ENCODE measurements at regions not wholly inside any gene's neighbourhood (a gene's known extent, or its start where the extent isn't known, plus 50 kb on each side); places are given as distances from the start of the nearest gene placed in this dataset.

GRCh38 chr9:96067600-96067999, 192.1 kb downstream of the ERCC6L2 start:
- peak overlapping the region in 1 of 2 donors; percentile 73 for H3K27ac ChIP-seq
- TF ChIP-seq, protein P1, sequence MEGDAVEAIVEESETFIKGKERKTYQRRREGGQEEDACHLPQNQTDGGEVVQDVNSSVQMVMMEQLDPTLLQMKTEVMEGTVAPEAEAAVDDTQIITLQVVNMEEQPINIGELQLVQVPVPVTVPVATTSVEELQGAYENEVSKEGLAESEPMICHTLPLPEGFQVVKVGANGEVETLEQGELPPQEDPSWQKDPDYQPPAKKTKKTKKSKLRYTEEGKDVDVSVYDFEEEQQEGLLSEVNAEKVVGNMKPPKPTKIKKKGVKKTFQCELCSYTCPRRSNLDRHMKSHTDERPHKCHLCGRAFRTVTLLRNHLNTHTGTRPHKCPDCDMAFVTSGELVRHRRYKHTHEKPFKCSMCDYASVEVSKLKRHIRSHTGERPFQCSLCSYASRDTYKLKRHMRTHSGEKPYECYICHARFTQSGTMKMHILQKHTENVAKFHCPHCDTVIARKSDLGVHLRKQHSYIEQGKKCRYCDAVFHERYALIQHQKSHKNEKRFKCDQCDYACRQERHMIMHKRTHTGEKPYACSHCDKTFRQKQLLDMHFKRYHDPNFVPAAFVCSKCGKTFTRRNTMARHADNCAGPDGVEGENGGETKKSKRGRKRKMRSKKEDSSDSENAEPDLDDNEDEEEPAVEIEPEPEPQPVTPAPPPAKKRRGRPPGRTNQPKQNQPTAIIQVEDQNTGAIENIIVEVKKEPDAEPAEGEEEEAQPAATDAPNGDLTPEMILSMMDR (IDR thresholded peaks at IDR 0.05), result no peak
- H3K4me3 ChIP-seq, result no peak overlapping the region
- DNase-seq (ENCODE audit: low spot score), result no peak

DNA sequence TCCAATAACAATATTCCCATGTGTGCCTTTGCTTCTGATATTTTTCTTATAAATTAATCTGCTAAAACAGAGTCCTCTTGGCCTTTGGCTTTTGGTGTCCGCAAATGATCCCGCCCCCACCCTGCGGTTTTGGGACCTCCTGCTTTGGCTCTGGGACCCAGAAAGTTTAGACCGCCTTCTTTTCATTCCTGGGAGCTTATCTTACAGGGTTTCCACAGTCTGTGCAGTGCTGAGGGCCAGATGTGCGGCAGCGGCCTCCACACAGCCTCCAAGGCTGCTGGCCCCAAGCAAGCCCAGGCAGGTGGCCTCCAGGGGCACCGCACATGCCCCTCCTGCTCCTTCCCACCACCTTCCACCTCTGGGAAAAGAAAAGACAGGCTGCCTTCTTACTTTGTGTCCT, 191.5 kb downstream of the ERCC6L2 start:
- H3K27ac ChIP-seq, result peak overlapping the region; percentile 17 to 73
- TF ChIP-seq, protein P1 (IDR thresholded peaks at IDR 0.05), result no peak
- H3K4me3 ChIP-seq, result no peak overlapping the region
- peak; percentile 81 for DNase-seq (ENCODE audit: low spot score)

DNA sequence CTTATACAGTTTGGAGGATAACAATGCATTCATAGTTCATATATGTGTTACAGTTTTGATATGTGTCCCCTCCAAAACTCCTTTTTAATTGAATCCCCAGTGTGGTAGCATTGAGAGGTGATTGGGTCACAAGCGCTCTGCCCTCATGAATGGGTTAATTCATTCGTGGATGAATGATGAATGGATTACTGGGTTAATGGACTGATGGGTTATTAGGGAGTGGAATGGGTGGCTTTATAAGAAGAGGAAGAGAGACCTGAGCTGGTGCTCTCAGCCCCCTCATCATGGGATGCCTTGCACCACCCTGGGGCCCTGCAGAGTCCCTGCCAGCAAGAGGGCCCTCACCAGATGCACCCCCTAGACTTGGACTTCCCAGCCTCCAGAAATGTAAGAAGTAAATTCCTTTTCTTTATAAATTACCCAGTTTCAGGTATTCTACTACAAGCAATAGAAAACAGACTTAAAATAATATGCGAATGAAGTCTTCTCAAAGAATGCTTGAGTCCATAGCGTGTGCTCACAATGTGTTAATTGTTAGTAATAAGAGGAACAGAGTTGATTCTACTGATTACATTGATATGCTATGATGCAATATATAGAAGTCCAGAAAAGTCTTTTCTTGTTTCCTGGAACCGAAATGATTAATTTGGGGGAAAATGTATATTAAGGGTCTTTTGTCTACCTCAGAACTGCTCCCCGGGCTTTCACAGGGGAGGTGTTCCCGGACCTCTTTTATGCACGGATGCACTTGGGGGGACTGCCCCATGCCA, 190.2 kb downstream of the ERCC6L2 start:
- Histone ChIP-seq H3K27ac (no peak overlapping the region), H3K4me3 (no peak overlapping the region)
- no peak for DNase-seq (ENCODE audit: low spot score)
- TF ChIP-seq, protein P1 (IDR thresholded peaks at IDR 0.05), result no peak

- TF ChIP-seq, protein P1 (IDR thresholded peaks at IDR 0.05), result no peak
- no peak overlapping the region for H3K4me3 ChIP-seq
- peak; percentile 52 for DNase-seq (ENCODE audit: low spot score)
- peak overlapping the region in 1 of 2 donors; percentile 8 for H3K27ac ChIP-seq
These were observed 189.5 kb downstream of the ERCC6L2 start for GRCh38 chr9:96064826-96065481.

GRCh38 chr9:96062854-96063253, 187.4 kb downstream of the ERCC6L2 start:
- peak; percentile 66 for DNase-seq (ENCODE audit: low spot score)
- TF ChIP-seq, protein P1 (IDR thresholded peaks at IDR 0.05), result no peak
- Histone ChIP-seq H3K4me3 (no peak overlapping the region), H3K27ac (no peak overlapping the region)

DNA sequence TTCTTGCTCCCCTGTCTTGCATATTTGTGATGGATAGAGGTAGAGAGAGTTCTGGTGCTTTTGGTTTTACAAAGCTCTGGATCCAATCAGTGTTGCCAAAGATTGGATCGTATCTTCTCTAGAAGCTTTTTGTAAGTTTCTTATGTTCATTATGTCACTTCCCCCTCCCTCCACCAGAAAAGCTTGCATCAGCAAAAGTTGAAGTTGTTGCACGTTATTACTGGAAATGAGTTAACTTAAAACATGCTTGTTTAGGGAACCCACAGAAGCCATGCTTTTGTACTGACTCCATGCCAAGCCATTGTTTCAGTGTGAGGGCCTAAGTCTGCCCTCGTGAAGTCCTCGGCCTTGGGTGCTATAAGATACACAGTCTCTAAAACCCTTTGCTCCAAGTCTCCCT, 186.5 kb downstream of the ERCC6L2 start:
- Histone ChIP-seq H3K27ac (peak overlapping the region; percentile 4 to 60), H3K4me3 (no peak overlapping the region)
- no peak for DNase-seq (ENCODE audit: low spot score)
- TF ChIP-seq, protein P1 (IDR thresholded peaks at IDR 0.05), result no peak
